ENCODE measurements at regions not wholly inside any gene's neighbourhood (a gene's known extent, or its start where the extent isn't known, plus 50 kb on each side); places are given as distances from the start of the nearest gene placed in this dataset.

GRCh38 chr9:82890401-82890800 lies 172.5 kb downstream of the RASEF start:
- TF ChIP-seq CTCF (IDR thresholded peaks at IDR 0.05; ENCODE audit: insufficient read depth, low read depth, low read length): no peak
- no peak overlapping the region for H3K4me3 ChIP-seq (ENCODE audit: low read depth, low read length)
- no peak for DNase-seq (ENCODE audit: low read depth)

- no peak for DNase-seq (ENCODE audit: low read depth)
- no peak overlapping the region for H3K4me3 ChIP-seq (ENCODE audit: low read depth, low read length)
Observed at GRCh38 chr9:82890865-82891264, 172.1 kb downstream of the RASEF start.

GRCh38 chr9:82891321-82891720 lies 171.6 kb downstream of the RASEF start:
- DNase-seq (ENCODE audit: low read depth): no peak
- no peak for TF ChIP-seq CTCF (IDR thresholded peaks at IDR 0.05; ENCODE audit: insufficient read depth, low read depth, low read length)

More at GRCh38 chr9:82890865-82891264, 172.1 kb downstream of the RASEF start:
- TF ChIP-seq CTCF (IDR thresholded peaks at IDR 0.05; ENCODE audit: insufficient read depth, low read depth, low read length): no peak

GRCh38 chr9:82893549-82893948 lies 169.4 kb downstream of the RASEF start:
- no peak overlapping the region for H3K4me3 ChIP-seq (ENCODE audit: low read depth, low read length)
- no peak for TF ChIP-seq CTCF (IDR thresholded peaks at IDR 0.05; ENCODE audit: insufficient read depth, low read depth, low read length)
- DNase-seq (ENCODE audit: low read depth): no peak

More at GRCh38 chr9:82891321-82891720, 171.6 kb downstream of the RASEF start:
- no peak overlapping the region for H3K4me3 ChIP-seq (ENCODE audit: low read depth, low read length)

GRCh38 chr9:82894548-82894947 lies 168.4 kb downstream of the RASEF start:
- no peak overlapping the region for H3K4me3 ChIP-seq (ENCODE audit: low read depth, low read length)
- TF ChIP-seq CTCF (IDR thresholded peaks at IDR 0.05; ENCODE audit: insufficient read depth, low read depth, low read length): no peak
- DNase-seq (ENCODE audit: low read depth): no peak

- no peak for DNase-seq (ENCODE audit: low read depth)
- no peak overlapping the region for H3K4me3 ChIP-seq (ENCODE audit: low read depth, low read length)
- no peak for TF ChIP-seq CTCF (IDR thresholded peaks at IDR 0.05; ENCODE audit: insufficient read depth, low read depth, low read length)
Observed at GRCh38 chr9:82894961-82895821, 167.8 kb downstream of the RASEF start.

- no peak for DNase-seq (ENCODE audit: low read depth)
- TF ChIP-seq CTCF (IDR thresholded peaks at IDR 0.05; ENCODE audit: insufficient read depth, low read depth, low read length): no peak
- no peak overlapping the region for H3K4me3 ChIP-seq (ENCODE audit: low read depth, low read length)
Observed at GRCh38 chr9:82895822-82896110, 167.2 kb downstream of the RASEF start.

All from fibroblast of villous mesenchyme (primary cell).